ENCODE measurements at regions not wholly inside any gene's neighbourhood (a gene's known extent, or its start where the extent isn't known, plus 50 kb on each side); places are given as distances from the start of the nearest gene placed in this dataset.

DNA sequence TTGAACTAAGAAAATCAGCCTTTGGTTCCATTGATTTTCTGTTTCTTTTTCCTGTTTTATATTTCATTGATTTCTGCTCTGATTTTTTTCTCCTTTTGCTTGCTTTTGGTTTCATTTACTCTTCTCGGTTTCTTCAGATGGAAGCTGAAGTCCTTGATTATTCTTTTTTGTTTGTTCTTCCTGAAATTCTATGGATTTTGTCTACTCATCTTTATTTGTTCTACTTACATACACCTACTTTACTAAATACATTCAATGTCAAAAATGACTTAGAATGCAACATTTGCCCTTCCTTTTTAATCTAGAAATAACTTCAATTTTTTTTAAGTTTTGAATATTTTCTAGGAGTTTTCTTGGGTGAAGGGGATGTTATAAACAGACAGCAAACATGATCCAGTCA lies 612.5 kb downstream of the METTL4 start:
- TF ChIP-seq, protein P1, sequence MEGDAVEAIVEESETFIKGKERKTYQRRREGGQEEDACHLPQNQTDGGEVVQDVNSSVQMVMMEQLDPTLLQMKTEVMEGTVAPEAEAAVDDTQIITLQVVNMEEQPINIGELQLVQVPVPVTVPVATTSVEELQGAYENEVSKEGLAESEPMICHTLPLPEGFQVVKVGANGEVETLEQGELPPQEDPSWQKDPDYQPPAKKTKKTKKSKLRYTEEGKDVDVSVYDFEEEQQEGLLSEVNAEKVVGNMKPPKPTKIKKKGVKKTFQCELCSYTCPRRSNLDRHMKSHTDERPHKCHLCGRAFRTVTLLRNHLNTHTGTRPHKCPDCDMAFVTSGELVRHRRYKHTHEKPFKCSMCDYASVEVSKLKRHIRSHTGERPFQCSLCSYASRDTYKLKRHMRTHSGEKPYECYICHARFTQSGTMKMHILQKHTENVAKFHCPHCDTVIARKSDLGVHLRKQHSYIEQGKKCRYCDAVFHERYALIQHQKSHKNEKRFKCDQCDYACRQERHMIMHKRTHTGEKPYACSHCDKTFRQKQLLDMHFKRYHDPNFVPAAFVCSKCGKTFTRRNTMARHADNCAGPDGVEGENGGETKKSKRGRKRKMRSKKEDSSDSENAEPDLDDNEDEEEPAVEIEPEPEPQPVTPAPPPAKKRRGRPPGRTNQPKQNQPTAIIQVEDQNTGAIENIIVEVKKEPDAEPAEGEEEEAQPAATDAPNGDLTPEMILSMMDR (IDR thresholded peaks at IDR 0.05), result no peak
- TF ChIP-seq POLR2A (IDR thresholded peaks at IDR 0.05) (no peak), POLR2AphosphoS5 (IDR thresholded peaks at IDR 0.05) (no peak), EP300 (IDR thresholded peaks at IDR 0.05) (no peak)

All from stomach (tissue), 4 donors.